Neural progenitor cell (in vitro differentiated cells): ENCODE measurements at regions not wholly inside any gene's neighbourhood (a gene's known extent, or its start where the extent isn't known, plus 50 kb on each side); places are given as distances from the start of the nearest gene placed in this dataset.
"Not testable (repeated sequence)": the region's sequence is repeated elsewhere in the genome, so short reads cannot be mapped to it uniquely, and the experiment has no call there.

Experiments used
- DNase-seq: peaks from one replicate; pipeline ENCODE4 v3.0.0-alpha.2; 2016; ENCODE audit warnings: low spot score
- H2AFZ ChIP-seq: fragments of 200-600 bp; sonication (generic); replicated peaks from 2 replicates; pipeline ENCODE4 v1.6.1; 2016; ENCODE audit warnings: antibody characterized with exemption
- H3F3A ChIP-seq: fragments of 200-600 bp; sonication (generic); 2 replicates; pipeline ENCODE4 v1.6.1; 2016; ENCODE audit warnings: antibody characterized with exemption, low read depth
- H3K27ac ChIP-seq: fragments of 200-600 bp; sonication (generic); 2 replicates; pipeline ENCODE4 v1.5.1; 2016; ENCODE audit warnings: mild to moderate bottlenecking
- H3K27me3 ChIP-seq: fragments of 200-600 bp; sonication (generic); 2 replicates; pipeline ENCODE4 v1.6.1; 2016; ENCODE audit warnings: mild to moderate bottlenecking, moderate library complexity
- H3K36me3 ChIP-seq: fragments of 200-600 bp; sonication (generic); 2 replicates; pipeline ENCODE4 v1.5.1; 2016
- H3K4me1 ChIP-seq: fragments of 200-600 bp; sonication (generic); 2 replicates; pipeline ENCODE4 v1.6.1; 2016; ENCODE audit warnings: mixed run types
- H3K4me2 ChIP-seq: fragments of 200-600 bp; sonication (generic); 2 replicates; pipeline ENCODE4 v1.6.1; 2016
- H3K4me3 ChIP-seq: fragments of 200-600 bp; sonication (generic); 2 replicates; pipeline ENCODE4 v1.5.1; 2016
- H3K79me2 ChIP-seq: fragments of 200-600 bp; sonication (generic); 2 replicates; pipeline ENCODE4 v1.6.1; 2016; ENCODE audit warnings: low read depth
- H3K9ac ChIP-seq: fragments of 200-600 bp; sonication (generic); 2 replicates; pipeline ENCODE4 v1.6.1; 2016
- H3K9me3 ChIP-seq: fragments of 200-600 bp; sonication (generic); 2 replicates; pipeline ENCODE4 v1.5.1; 2016; ENCODE audit warnings: low read depth
- H4K20me1 ChIP-seq: fragments of 200-600 bp; sonication (generic); 2 replicates; pipeline ENCODE4 v1.6.1; 2016; ENCODE audit warnings: low read depth
- H3K27ac Mint-ChIP-seq: 3 replicates; pipeline ENCODE4 v1.8.0; 2021; ENCODE audit warnings: mixed read lengths
- H3K27me3 Mint-ChIP-seq: 2 replicates; pipeline ENCODE4 v1.8.0; 2022; ENCODE audit warnings: low read depth, mild to moderate bottlenecking, inconsistent platforms, moderate library complexity, mixed read lengths; ENCODE audit not compliant: insufficient read depth
- H3K36me3 Mint-ChIP-seq: 3 replicates; pipeline ENCODE4 v1.8.0; 2021; ENCODE audit warnings: mixed read lengths
- H3K4me1 Mint-ChIP-seq: 3 replicates; pipeline ENCODE4 v1.8.0; 2021; ENCODE audit warnings: mixed read lengths
- H3K4me3 Mint-ChIP-seq: 3 replicates; pipeline ENCODE4 v1.8.0; 2021; ENCODE audit warnings: mild to moderate bottlenecking, moderate library complexity, mixed read lengths
- H3K9me3 Mint-ChIP-seq: 3 replicates; pipeline ENCODE4 v1.8.0; 2020; ENCODE audit warnings: mixed read lengths
- CTCF ChIP-seq: fragments of 200-600 bp; sonication (generic); IDR thresholded peaks from 2 replicates; pipeline ENCODE4 v1.5.1; 2017; ENCODE audit warnings: antibody characterized with exemption, mild to moderate bottlenecking
- EZH2 ChIP-seq: fragments of 200-600 bp; sonication (generic); IDR thresholded peaks from 2 replicates; pipeline ENCODE4 v1.6.1; 2017; ENCODE audit warnings: antibody characterized with exemption, mild to moderate bottlenecking, moderate library complexity
- EZH2phosphoT487 ChIP-seq: fragments of 200-600 bp; sonication (generic); IDR thresholded peaks from 2 replicates; pipeline ENCODE4 v1.6.1; 2017; ENCODE audit warnings: antibody characterized with exemption

- Histone ChIP-seq H4K20me1 (no peaks in the 10 kb centered on the region), H3K4me2 (no peak overlapping the region), H3K27ac (no peak overlapping the region), H3K4me1 (no peaks in the 10 kb centered on the region), H3K36me3 (no peaks in the 10 kb centered on the region), H3K79me2 (no peaks in the 10 kb centered on the region), H3K27me3 (no peaks in the 10 kb centered on the region), H3F3A (no peaks in the 10 kb centered on the region), H2AFZ (no peak overlapping the region), H3K4me3 (no peak overlapping the region), H3K9ac (no peak overlapping the region), H3K9me3 (no peaks in the 10 kb centered on the region)
- Mint-ChIP-seq H3K27me3 (no peaks in the 10 kb centered on the region), H3K4me1 (no peaks in the 10 kb centered on the region), H3K9me3 (peaks cover 50% of the 10 kb centered on the region), H3K36me3 (no peaks in the 10 kb centered on the region), H3K27ac (no peak overlapping the region), H3K4me3 (no peak overlapping the region)
- no peak for TF ChIP-seq EZH2phosphoT487
- no peak for TF ChIP-seq CTCF
- no peak for TF ChIP-seq EZH2
- no peak for DNase-seq
Measured at GRCh38 chrY:10993955-10994354, 1466.3 kb downstream of the TSPY10 start.

- H3K79me2 ChIP-seq, H4K20me1 ChIP-seq, DNase-seq, H3K9ac ChIP-seq, H3K36me3 ChIP-seq, H3K4me3 Mint-ChIP-seq, H3K27ac Mint-ChIP-seq, H2AFZ ChIP-seq, H3K27me3 ChIP-seq, H3K4me1 ChIP-seq, H3K4me3 ChIP-seq, H3K36me3 Mint-ChIP-seq, H3K9me3 ChIP-seq, H3K27ac ChIP-seq, H3F3A ChIP-seq, H3K4me1 Mint-ChIP-seq, H3K4me2 ChIP-seq, H3K27me3 Mint-ChIP-seq: not testable (repeated sequence)
- H3K9me3 Mint-ChIP-seq, result peaks cover 39% of the 10 kb centered on the region
Measured at GRCh38 chrY:10999715-11000114, 1472.0 kb downstream of the TSPY10 start.

GRCh38 chrY:11014229-11014628, 1486.5 kb downstream of the TSPY10 start:
- H2AFZ ChIP-seq, H3K4me1 ChIP-seq, H3F3A ChIP-seq, H3K4me3 ChIP-seq, H3K27me3 Mint-ChIP-seq, H3K27ac Mint-ChIP-seq, H3K4me2 ChIP-seq, H3K4me3 Mint-ChIP-seq, H3K79me2 ChIP-seq, H3K9ac ChIP-seq, H3K9me3 ChIP-seq, H3K36me3 ChIP-seq, DNase-seq, H4K20me1 ChIP-seq, H3K27me3 ChIP-seq, H3K36me3 Mint-ChIP-seq, H3K27ac ChIP-seq, H3K4me1 Mint-ChIP-seq: not testable (repeated sequence)
- peaks cover 49% of the 10 kb centered on the region for H3K9me3 Mint-ChIP-seq

- Histone ChIP-seq H3K4me1 (no peaks in the 10 kb centered on the region), H3K4me3 (no peak overlapping the region), H3F3A (no peaks in the 10 kb centered on the region), H3K4me2 (no peak overlapping the region), H3K9me3 (no peaks in the 10 kb centered on the region), H4K20me1 (no peaks in the 10 kb centered on the region), H3K79me2 (no peaks in the 10 kb centered on the region), H3K27ac (no peak overlapping the region), H2AFZ (no peak overlapping the region), H3K36me3 (no peaks in the 10 kb centered on the region), H3K27me3 (no peaks in the 10 kb centered on the region), H3K9ac (no peak overlapping the region)
- H3K9me3 Mint-ChIP-seq, result peaks cover 44% of the 10 kb centered on the region
- H3K36me3 Mint-ChIP-seq, result no peaks in the 10 kb centered on the region
- H3K4me1 Mint-ChIP-seq, result no peaks in the 10 kb centered on the region
- no peaks in the 10 kb centered on the region for H3K27me3 Mint-ChIP-seq
- no peak overlapping the region for H3K27ac Mint-ChIP-seq
- DNase-seq, result no peak
- TF ChIP-seq CTCF (no peak), EZH2 (no peak), EZH2phosphoT487 (no peak)
- no peak overlapping the region for H3K4me3 Mint-ChIP-seq
Measured at GRCh38 chrY:11022734-11023133, 1495.1 kb downstream of the TSPY10 start.
